ENCODE measurements at regions not wholly inside any gene's neighbourhood (a gene's known extent, or its start where the extent isn't known, plus 50 kb on each side); places are given as distances from the start of the nearest gene placed in this dataset.

DNA sequence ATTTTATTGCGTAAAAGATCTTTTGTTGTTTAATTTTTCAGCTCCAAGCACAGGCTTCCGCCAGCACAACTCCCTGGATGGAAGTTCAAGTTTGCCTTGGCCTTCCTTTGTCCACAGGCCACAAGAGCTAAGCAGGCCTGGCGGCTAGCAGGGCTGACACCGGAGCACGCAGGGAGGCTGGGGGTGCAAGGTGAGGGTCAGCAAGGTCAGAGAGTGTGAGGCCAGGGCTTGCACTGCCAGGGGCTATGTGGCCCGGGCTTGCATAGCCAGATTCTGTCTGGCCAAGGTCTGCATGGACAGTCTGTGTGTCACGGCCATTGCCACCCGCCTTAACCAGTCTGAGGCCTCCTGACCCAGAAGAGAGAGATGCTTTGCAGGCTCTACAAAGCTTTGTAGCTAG, 123.9 kb downstream of the BCOR start:
- TF ChIP-seq EZH2phosphoT487 (conservative IDR thresholded peaks at IDR 0.05; ENCODE audit: low read length) = no peak
- TF ChIP-seq, protein P1, sequence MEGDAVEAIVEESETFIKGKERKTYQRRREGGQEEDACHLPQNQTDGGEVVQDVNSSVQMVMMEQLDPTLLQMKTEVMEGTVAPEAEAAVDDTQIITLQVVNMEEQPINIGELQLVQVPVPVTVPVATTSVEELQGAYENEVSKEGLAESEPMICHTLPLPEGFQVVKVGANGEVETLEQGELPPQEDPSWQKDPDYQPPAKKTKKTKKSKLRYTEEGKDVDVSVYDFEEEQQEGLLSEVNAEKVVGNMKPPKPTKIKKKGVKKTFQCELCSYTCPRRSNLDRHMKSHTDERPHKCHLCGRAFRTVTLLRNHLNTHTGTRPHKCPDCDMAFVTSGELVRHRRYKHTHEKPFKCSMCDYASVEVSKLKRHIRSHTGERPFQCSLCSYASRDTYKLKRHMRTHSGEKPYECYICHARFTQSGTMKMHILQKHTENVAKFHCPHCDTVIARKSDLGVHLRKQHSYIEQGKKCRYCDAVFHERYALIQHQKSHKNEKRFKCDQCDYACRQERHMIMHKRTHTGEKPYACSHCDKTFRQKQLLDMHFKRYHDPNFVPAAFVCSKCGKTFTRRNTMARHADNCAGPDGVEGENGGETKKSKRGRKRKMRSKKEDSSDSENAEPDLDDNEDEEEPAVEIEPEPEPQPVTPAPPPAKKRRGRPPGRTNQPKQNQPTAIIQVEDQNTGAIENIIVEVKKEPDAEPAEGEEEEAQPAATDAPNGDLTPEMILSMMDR (IDR thresholded peaks at IDR 0.05; ENCODE audit: insufficient read depth, low read length, poor library complexity, severe bottlenecking) = no peak
